Neuronal stem cell (in vitro differentiated cells): ENCODE measurements at regions not wholly inside any gene's neighbourhood (a gene's known extent, or its start where the extent isn't known, plus 50 kb on each side); places are given as distances from the start of the nearest gene placed in this dataset.

Source experiments
- DNase-seq: peaks from one replicate; pipeline ENCODE4 v3.0.0-alpha.2; 2013; ENCODE audit warnings: low spot score
- H2AFZ ChIP-seq: one replicate; pipeline ENCODE4 v1.6.1; 2013; ENCODE audit warnings: mild to moderate bottlenecking, low read length, inconsistent platforms
- H2AK5ac ChIP-seq: 2 replicates; pipeline ENCODE4 v1.6.1; 2013; ENCODE audit warnings: low read depth, mild to moderate bottlenecking, inconsistent platforms, low read length, moderate library complexity, mixed read lengths
- H2BK120ac ChIP-seq: 2 replicates; pipeline ENCODE4 v1.6.1; 2013; ENCODE audit warnings: low read depth, mild to moderate bottlenecking, inconsistent platforms, low read length, moderate library complexity, mixed read lengths
- H2BK12ac ChIP-seq: one replicate; pipeline ENCODE4 v1.6.1; 2013; ENCODE audit warnings: low read length, inconsistent platforms
- H2BK15ac ChIP-seq: 2 replicates; pipeline ENCODE4 v1.6.1; 2013; ENCODE audit warnings: mild to moderate bottlenecking, low read length, inconsistent platforms, mixed read lengths
- H2BK5ac ChIP-seq: one replicate; pipeline ENCODE4 v1.6.1; 2013; ENCODE audit warnings: inconsistent platforms, mild to moderate bottlenecking, low read length, moderate library complexity
- H3K14ac ChIP-seq: one replicate; pipeline ENCODE4 v1.6.1; 2013; ENCODE audit warnings: low read length, inconsistent platforms
- H3K18ac ChIP-seq: 2 replicates; pipeline ENCODE4 v1.6.1; 2013; ENCODE audit warnings: low read length, inconsistent platforms
- H3K23ac ChIP-seq: 2 replicates; pipeline ENCODE4 v1.6.1; 2013; ENCODE audit warnings: low read depth, mild to moderate bottlenecking, mixed read lengths, low read length, inconsistent platforms; ENCODE audit not compliant: poor library complexity
- H3K27ac ChIP-seq: replicated peaks from 3 replicates; pipeline ENCODE4 v1.5.1; 2013; ENCODE audit warnings: low read length, inconsistent platforms
- H3K27me3 ChIP-seq, 3 experiments: 2 replicates each; pipeline ENCODE4 v1.6.1; 2013; ENCODE audit warnings: low read length in 3 of 3, mild to moderate bottlenecking in 2 of 3, inconsistent platforms in 1 of 3, low read depth in 1 of 3, mixed read lengths in 1 of 3, moderate library complexity in 1 of 3; ENCODE audit not compliant: control insufficient read depth in 3 of 3, insufficient read depth in 3 of 3
- H3K36me3 ChIP-seq, 2 donors: replicated peaks in 1 of 2; 2 replicates each; pipeline ENCODE4 v1.6.1; 2013; ENCODE audit warnings: low read length in 2 of 2; ENCODE audit not compliant: control insufficient read depth in 2 of 2, insufficient read depth in 2 of 2
- H3K4ac ChIP-seq: 2 replicates; pipeline ENCODE4 v1.6.1; 2013; ENCODE audit warnings: inconsistent platforms, mild to moderate bottlenecking, low read length, moderate library complexity
- H3K4me1 ChIP-seq, 2 donors: 1 replicate in 1 of 2; 2 replicates in 1 of 2; pipeline ENCODE4 v1.6.1; 2013; ENCODE audit warnings: low read length in 2 of 2, low read depth in 1 of 2; ENCODE audit not compliant: control insufficient read depth in 2 of 2, insufficient read depth in 1 of 2
- H3K4me2 ChIP-seq: one replicate; pipeline ENCODE4 v1.6.1; 2013; ENCODE audit warnings: mild to moderate bottlenecking, low read length, inconsistent platforms; ENCODE audit not compliant: insufficient read depth, poor library complexity, severe bottlenecking
- H3K4me3 ChIP-seq, 2 donors: 2 replicates each; pipeline ENCODE4 v1.5.1; 2013; ENCODE audit warnings: low read length in 2 of 2, mild to moderate bottlenecking in 2 of 2, inconsistent platforms in 1 of 2, moderate library complexity in 1 of 2
- H3K79me1 ChIP-seq: one replicate; pipeline ENCODE4 v1.6.1; 2013; ENCODE audit warnings: low read depth, mild to moderate bottlenecking, inconsistent platforms, low read length, moderate library complexity
- H3K9ac ChIP-seq: one replicate; pipeline ENCODE4 v1.6.1; 2013; ENCODE audit warnings: mild to moderate bottlenecking, low read depth, low read length, inconsistent platforms; ENCODE audit not compliant: poor library complexity
- H3K9me3 ChIP-seq, 2 donors: replicated peaks in 1 of 2; 2 replicates each; pipeline versions ENCODE3 to v1.6.1; 2013; ENCODE audit warnings: low read length in 2 of 2, mild to moderate bottlenecking in 2 of 2, inconsistent platforms in 1 of 2, low read depth in 1 of 2, mixed read lengths in 1 of 2, moderate library complexity in 1 of 2; ENCODE audit not compliant: control insufficient read depth in 2 of 2, insufficient read depth in 1 of 2
- H4K8ac ChIP-seq: one replicate; pipeline ENCODE4 v1.6.1; 2013; ENCODE audit warnings: low read depth, mild to moderate bottlenecking, inconsistent platforms, low read length, moderate library complexity
- H4K91ac ChIP-seq: one replicate; pipeline ENCODE4 v1.6.1; 2013; ENCODE audit warnings: low read length, low read depth, mild to moderate bottlenecking, inconsistent platforms; ENCODE audit not compliant: poor library complexity
- WGBS, 2 donors: extraction: QIAGEN DNeasy Blood & Tissue Kit; methylation state at CpG; one replicate each; pipeline ENCODE4 v1.1.7; 2013; ENCODE audit warnings: missing lambda C conversion rate in 2 of 2, mixed read lengths in 1 of 2; ENCODE audit not compliant: insufficient read length in 2 of 2, insufficient replicate concordance in 1 of 2; ENCODE audit errors: extremely low coverage in 2 of 2; 5-methylcytosine and 5-hydroxymethylcytosine counted together

- Histone ChIP-seq H3K23ac (no peak overlapping the region), H3K4me3 (no peak overlapping the region), H2AK5ac (no peak overlapping the region), H2AFZ (peak overlapping the region; percentile 18), H3K14ac (no peak overlapping the region), H4K91ac (no peak overlapping the region), H3K4ac (no peak overlapping the region), H3K9me3 (peaks cover 0 to 4% of the 10 kb centered on the region in 2 donors), H3K27me3 (no peaks in the 10 kb centered on the region), H3K36me3 (no peaks in the 10 kb centered on the region), H2BK5ac (no peak overlapping the region), H4K8ac (no peak overlapping the region), H2BK15ac (no peak overlapping the region), H2BK120ac (peak overlapping the region; percentile 52), H2BK12ac (no peak overlapping the region), H3K9ac (no peak overlapping the region), H3K18ac (peak overlapping the region; percentile 60), H3K79me1 (no peaks in the 10 kb centered on the region), H3K27ac (no peak overlapping the region), H3K4me1 (no peaks in the 10 kb centered on the region), H3K4me2 (no peak overlapping the region)
- no peak for DNase-seq
- WGBS, 2 donors, result no CpG with 5 or more reads among the region's 7 CpGs
Measured at GRCh38 chr2:128682266-128682665, 363.6 kb upstream of the HS6ST1 start.

- no peak overlapping the region for H3K23ac ChIP-seq
- H2BK5ac ChIP-seq, result no peak overlapping the region
- WGBS, 2 donors, result no CpG with 5 or more reads among the region's 13 CpGs
- peaks cover 0 to 4% of the 10 kb centered on the region in 2 donors for H3K9me3 ChIP-seq
- no peak overlapping the region for H3K27ac ChIP-seq
- no peak overlapping the region for H2BK15ac ChIP-seq
- H4K8ac ChIP-seq, result no peak overlapping the region
- no peak overlapping the region for H3K9ac ChIP-seq
- H3K14ac ChIP-seq, result no peak overlapping the region
- peak overlapping the region; percentile 52 for H2BK120ac ChIP-seq
- no peak for DNase-seq
- H4K91ac ChIP-seq, result no peak overlapping the region
- H3K4me2 ChIP-seq, result no peak overlapping the region
- H2AFZ ChIP-seq, result peak overlapping the region; percentile 18
- H3K79me1 ChIP-seq, result no peaks in the 10 kb centered on the region
- H3K4me3 ChIP-seq, result no peak overlapping the region
- no peaks in the 10 kb centered on the region for H3K36me3 ChIP-seq
- H3K27me3 ChIP-seq, result no peaks in the 10 kb centered on the region
- no peak overlapping the region for H2BK12ac ChIP-seq
- peak overlapping the region; percentile 60 for H3K18ac ChIP-seq
- H2AK5ac ChIP-seq, result no peak overlapping the region
- H3K4ac ChIP-seq, result no peak overlapping the region
- H3K4me1 ChIP-seq, result no peaks in the 10 kb centered on the region
Measured at GRCh38 chr2:128682729-128683284, 364.1 kb upstream of the HS6ST1 start.

- no peak overlapping the region for H3K18ac ChIP-seq
Measured at GRCh38 chr2:128684523-128684922, 365.9 kb upstream of the HS6ST1 start.

GRCh38 chr2:128685841-128686496 lies 367.3 kb upstream of the HS6ST1 start:
- no peak overlapping the region for H2BK5ac ChIP-seq
- H4K91ac ChIP-seq, result no peak overlapping the region
- H3K4ac ChIP-seq, result no peak overlapping the region
- no peak overlapping the region for H2BK12ac ChIP-seq
- H3K4me3 ChIP-seq, result no peak overlapping the region
- peaks cover 0 to 4% of the 10 kb centered on the region in 2 donors for H3K9me3 ChIP-seq
- H2BK15ac ChIP-seq, result no peak overlapping the region
- no peak overlapping the region for H2AFZ ChIP-seq
- DNase-seq, result no peak
- H2AK5ac ChIP-seq, result no peak overlapping the region
- H3K18ac ChIP-seq, result no peak overlapping the region
- H3K27me3 ChIP-seq, result no peaks in the 10 kb centered on the region
- H2BK120ac ChIP-seq, result no peak overlapping the region
- no peaks in the 10 kb centered on the region for H3K36me3 ChIP-seq
- no peak overlapping the region for H3K27ac ChIP-seq
- no CpG with 5 or more reads among the region's 10 CpGs for WGBS, 2 donors
- no peak overlapping the region for H3K4me2 ChIP-seq
- no peaks in the 10 kb centered on the region for H3K4me1 ChIP-seq
- no peak overlapping the region for H3K23ac ChIP-seq
- no peaks in the 10 kb centered on the region for H3K79me1 ChIP-seq
- H4K8ac ChIP-seq, result no peak overlapping the region
- no peak overlapping the region for H3K14ac ChIP-seq
- H3K9ac ChIP-seq, result no peak overlapping the region

More at GRCh38 chr2:128684523-128684922, 365.9 kb upstream of the HS6ST1 start:
- no peak for DNase-seq
- no peak overlapping the region for H4K8ac ChIP-seq
- no CpG with 5 or more reads among the region's 2 CpGs for WGBS, 2 donors
- H3K9ac ChIP-seq, result no peak overlapping the region
- no peak overlapping the region for H2BK5ac ChIP-seq
- H3K27me3 ChIP-seq, result no peaks in the 10 kb centered on the region
- no peak overlapping the region for H2AK5ac ChIP-seq
- no peak overlapping the region for H2BK120ac ChIP-seq
- H4K91ac ChIP-seq, result no peak overlapping the region
- H2BK15ac ChIP-seq, result no peak overlapping the region
- H3K4me3 ChIP-seq, result no peak overlapping the region
- no peak overlapping the region for H3K14ac ChIP-seq
- H3K36me3 ChIP-seq, result no peaks in the 10 kb centered on the region
- no peaks in the 10 kb centered on the region for H3K4me1 ChIP-seq
- H3K79me1 ChIP-seq, result no peaks in the 10 kb centered on the region
- H3K27ac ChIP-seq, result no peak overlapping the region
- H3K4me2 ChIP-seq, result no peak overlapping the region
- no peak overlapping the region for H2AFZ ChIP-seq
- H3K23ac ChIP-seq, result no peak overlapping the region
- peaks cover 0 to 4% of the 10 kb centered on the region in 2 donors for H3K9me3 ChIP-seq
- no peak overlapping the region for H3K4ac ChIP-seq
- H2BK12ac ChIP-seq, result no peak overlapping the region
